GM21717 (cell line): ENCODE measurements at regions not wholly inside any gene's neighbourhood (a gene's known extent, or its start where the extent isn't known, plus 50 kb on each side); places are given as distances from the start of the nearest gene placed in this dataset.

Source experiments
- ATAC-seq: cut with Tn5 transposase; IDR thresholded peaks from one replicate; pipeline ENCODE4 v1.9.1; 2021; ENCODE audit warnings: mild to moderate bottlenecking, moderate library complexity; ENCODE audit not compliant: unreplicated experiment

DNA sequence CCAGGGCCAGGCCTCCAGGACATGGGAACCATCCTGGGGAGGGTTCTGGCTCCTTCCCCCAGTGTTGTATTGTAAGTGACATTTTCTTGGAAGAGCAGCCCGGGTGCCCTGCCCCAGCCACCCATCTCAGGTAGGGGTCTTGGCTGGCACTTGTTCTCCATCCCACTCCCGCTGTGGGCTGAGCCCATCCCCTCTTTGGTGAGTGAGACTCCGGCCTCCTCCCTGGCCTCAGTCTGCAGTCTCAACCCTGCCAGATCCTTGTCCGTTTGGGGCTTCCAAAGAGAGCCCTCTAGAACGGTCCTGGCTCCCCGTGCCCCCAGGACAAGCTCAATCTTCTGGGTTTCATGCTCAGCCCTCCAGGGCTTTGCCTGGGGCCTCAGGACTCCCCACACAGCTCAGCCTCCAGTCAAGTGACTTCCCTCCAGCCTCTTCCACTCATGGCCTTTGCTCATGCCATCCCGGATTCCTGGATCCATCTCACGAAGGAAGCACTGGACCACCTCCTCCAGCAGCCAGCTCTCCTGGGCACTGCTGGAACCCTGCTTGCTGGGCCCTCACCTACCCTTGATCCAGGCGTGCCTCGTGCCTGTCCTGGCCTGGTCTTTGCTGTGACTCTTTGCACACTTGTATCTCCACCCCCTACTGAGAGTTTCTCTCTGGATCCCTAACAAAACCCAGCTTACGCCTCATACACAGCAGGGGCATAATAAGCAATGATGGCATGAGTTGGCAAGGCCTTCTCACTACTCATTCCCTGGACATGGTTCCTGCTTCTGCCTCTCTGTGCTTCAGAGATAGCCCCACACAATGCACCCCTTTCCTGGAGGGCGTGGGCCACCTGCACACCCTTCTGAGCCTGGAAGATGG lies 297.4 kb upstream of the RTL1 start:
- no peak for ATAC-seq

DNA sequence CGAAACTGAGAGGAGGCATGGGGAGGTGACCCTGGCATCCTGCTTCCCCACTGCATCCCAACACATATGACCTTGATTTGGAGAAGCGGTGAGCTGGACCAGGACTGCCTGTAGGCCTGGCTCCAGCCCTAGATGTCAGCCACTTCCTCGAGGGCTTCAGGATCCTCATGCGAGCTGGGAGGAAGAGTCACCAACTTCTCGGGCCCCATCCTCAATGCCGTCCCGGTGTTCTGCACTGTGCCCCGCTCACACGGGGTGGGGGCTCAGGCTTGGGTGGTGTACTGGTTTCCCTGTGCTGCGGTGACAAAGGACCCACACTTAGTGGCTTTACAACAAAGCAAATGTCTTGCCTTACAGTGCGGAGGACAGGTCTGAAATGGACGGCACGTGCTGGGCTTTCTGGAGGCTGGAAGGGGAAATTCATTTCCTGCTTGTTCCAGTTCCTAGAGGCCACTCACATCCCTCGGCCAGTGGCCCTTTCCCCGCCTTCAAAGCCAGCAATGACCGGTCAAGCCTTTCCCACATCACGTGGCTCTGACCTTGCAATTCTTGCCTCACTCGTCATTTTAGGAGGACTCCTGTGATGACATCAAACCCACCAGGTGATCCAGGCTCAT lies 298.1 kb upstream of the RTL1 start:
- no peak for ATAC-seq

DNA sequence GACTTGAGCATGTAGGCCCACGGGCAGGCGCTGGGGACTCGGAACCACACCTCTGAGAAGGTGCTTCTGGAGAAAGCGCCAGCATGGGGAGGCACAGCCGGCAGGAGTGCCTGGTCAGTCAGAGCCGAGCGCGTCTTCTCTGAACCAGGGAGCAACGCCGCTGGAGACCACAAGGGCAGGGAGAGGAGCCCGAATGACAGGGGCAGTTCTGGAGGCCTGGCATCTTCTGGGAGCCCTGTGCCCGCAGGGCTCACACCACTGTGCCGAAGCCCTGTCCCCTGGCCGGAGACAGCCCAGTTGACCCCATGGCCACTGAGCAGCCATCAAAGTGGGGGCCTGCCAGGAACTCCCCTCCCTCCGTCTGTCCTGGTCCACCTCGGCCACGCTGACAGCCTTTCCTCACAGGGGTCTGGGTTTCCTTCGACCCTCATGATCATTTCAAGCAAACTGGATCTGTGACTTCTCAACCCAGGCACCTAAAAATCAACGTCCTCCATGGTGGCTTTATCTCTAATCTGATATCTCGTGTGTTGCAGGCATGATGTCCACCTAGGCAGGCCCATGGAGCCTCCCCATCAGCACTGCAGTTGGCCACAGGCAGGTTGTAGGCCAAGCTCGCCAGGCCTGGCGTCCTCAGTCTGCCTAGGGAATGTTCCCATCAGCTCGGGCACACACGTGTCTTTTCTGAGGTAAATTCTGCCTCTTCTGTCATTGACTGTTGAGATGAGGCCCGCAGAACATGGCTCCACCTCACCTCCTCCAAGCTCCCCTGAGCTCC lies 299.3 kb upstream of the RTL1 start:
- ATAC-seq = no peak

DNA sequence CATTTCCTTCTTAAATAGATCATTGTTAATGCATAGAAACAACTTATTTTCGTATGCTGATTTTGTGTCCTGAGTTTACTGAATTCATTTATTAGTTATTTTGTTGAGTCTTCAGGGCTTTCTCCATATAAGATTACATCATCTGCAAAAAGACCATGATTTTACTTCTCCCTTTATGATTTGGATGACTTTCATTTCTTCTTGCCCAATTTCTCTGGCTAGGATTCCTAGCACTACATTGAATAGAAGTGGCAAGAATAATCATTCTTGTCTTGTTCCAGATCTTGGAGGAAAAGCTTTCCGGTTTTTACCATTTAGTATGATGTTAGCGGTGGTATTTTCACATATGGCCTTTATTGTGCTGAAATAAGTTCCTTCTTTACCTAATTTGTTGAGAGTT lies 303.0 kb upstream of the RTL1 start:
- no peak for ATAC-seq

DNA sequence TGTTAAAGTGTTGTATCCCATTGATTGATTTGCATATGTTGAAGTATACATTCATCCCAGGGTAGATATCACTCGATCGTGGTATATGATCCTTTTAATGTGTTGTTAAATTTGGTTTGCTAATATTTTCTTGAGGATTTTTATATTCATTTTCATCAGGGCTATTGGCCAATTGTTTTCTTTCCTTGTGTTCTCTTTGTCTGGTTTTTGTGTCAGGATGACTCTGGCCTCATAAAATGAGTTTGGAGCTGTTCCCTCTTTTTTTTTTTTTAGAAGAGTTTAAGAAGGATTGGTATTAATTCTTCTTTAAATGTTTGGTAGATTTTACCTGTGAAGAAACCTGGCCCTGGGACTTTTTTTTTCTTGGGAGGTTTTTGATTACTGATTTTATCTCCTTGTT lies 303.5 kb upstream of the RTL1 start:
- no peak for ATAC-seq

DNA sequence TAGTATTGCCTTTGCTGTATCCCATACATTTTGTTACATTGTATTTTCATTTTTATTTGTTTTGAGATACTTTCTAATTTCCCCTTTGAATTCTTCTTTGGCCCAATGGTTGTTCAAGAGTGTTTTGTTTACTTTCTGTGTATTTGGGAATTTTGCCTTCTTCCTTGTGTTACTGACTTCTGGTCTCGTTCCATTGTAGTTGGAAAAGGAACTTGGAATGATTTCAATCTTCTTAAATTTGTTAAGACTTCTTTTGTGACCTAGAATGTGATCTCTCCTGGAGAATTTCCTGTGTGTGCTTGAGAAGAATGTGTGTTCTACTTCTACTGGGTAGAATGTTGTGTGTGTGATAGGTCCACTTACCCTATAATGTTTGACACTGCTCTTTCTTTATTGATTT lies 304.4 kb upstream of the RTL1 start:
- ATAC-seq = no peak

DNA sequence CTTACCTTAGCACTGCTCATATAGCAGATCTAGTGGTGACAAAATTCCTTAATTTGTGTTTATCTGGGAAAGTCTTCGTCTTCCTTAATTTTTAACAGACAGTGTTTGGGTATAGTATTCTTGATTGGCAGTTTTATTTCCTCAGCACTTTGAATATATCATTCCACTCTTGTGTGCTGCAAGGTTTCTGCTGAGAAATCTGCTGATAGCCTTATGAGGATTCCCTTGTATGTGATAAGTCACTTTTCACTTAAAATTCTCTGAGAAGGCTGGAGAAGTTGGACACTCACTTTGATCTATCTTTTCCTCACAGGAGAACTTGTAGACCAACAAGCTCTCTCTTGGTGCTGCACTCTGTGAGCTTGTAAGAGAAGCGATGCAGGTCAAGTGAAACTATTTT lies 306.1 kb upstream of the RTL1 start:
- no peak for ATAC-seq

DNA sequence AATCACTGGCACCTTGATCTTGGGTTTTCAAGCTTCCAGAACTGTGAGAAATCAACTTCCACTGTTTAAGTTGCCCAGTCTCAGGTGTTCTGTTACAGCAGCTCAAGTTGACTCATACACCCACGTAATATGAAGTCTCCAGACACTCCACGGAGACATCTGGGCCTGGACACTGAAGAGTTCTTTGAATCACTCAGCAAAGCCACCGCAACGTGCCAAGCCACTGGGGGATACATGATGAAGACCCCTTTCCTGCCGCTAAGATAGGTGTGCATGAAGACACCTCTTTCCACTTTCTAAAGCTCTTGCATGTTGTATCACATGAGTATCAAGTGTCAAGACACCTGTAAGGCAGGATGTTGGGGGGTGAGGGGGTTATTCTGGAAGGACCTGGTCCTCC lies 311.7 kb upstream of the RTL1 start:
- ATAC-seq = no peak

DNA sequence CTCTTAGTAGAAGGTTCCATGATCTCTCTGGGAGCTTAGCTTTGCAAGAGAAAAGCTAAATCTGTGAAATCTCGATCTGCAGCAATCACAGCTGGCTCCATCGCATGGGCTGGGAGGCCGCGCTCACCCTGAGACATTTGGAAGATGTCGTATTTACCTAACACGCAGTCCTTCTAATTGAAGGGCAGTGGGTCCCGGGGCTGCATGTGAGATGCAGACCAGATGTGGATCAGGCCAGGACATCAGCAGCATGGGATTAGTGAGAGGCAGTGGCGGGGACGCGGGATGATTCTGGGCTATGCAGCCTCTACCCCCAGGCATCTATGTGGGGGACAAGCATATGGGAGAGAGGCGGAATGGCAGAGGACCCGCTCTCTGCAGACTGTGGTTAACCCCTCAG lies 312.4 kb upstream of the RTL1 start:
- ATAC-seq = no peak

DNA sequence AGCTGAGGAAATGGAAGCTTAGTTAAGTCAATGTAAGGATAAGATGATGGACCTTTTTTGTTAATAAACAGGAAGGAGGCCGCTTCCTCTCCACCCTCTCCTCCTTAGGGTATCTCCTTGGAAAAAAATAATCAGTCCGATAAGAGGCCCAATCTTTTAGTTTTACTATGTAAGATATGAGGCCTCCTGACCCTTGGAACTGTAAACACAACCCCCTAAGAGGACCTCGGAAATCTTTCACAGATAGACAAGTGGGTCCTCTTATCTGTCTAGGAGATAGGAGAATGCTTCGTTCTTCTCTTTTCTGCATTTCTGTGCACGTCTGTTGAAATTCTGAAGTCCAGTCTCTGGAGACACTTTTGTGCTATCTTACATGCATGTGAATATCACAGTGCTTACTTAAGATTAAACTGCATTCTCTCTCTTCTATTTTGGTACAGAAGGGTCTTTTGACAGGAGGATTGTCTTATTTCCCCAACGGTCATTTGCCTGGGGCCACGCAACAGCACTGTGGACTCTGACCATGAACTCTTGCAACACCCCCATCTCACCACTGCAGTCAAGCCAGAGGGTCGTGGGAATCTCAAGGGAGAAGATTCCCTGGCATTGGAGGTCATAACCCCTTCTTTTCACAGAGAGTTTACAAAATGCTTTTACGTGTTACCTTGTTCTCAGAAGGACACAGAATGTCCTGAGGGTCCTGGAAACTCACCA lies 313.0 kb upstream of the RTL1 start:
- ATAC-seq = no peak

DNA sequence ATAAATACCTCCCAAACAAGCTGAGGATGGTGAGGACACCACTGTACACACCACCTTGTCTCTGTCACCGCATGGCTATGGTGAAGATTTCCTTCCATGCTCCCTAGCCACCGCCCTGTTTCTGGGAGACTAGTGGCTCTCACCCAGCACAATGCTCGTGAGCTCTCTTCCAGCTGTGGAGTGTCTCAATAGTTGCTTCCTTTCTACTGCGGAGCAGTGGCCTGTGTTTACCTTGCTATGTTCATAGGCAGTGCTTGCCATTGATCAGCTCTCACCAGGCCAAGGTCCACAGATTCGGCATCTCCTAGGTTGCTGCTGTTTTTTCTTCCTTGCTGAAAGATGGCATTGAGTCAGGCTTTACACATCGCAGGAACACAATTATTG lies 313.6 kb upstream of the RTL1 start:
- ATAC-seq = no peak

DNA sequence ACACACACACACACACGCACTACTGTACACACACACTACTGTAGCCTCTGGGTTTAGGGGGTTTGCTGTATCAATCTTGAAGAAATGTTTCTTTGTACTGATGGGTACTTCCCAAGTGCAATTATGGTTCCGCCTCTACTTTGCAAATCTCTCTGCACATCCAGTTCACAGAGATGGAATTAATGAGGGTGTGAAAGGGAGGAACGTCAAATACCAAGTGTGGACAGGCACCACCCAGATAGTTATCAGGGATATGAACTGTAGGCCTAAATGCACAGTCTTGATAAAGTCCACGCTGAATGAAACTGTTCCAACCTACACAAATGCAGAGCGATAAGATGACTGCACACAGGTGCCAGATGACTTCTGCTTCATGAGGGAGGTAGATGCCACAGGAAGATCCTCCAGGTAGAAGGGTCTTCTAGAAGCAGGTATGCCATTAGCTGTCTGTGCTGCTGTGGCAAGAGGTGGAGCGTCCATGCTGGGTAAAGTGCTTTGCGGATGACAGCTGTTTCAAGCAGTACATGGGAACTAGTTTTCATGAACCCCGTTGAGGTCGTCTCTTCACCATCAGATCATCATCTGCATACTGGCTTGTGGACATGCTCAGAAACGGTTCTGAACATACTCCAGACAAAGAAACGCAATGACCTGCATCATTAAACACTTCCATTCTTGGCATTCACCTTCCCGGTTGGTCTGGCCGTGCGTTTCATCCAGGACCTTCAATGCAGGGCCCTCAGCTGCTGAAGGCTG lies 314.3 kb upstream of the RTL1 start:
- ATAC-seq = no peak

DNA sequence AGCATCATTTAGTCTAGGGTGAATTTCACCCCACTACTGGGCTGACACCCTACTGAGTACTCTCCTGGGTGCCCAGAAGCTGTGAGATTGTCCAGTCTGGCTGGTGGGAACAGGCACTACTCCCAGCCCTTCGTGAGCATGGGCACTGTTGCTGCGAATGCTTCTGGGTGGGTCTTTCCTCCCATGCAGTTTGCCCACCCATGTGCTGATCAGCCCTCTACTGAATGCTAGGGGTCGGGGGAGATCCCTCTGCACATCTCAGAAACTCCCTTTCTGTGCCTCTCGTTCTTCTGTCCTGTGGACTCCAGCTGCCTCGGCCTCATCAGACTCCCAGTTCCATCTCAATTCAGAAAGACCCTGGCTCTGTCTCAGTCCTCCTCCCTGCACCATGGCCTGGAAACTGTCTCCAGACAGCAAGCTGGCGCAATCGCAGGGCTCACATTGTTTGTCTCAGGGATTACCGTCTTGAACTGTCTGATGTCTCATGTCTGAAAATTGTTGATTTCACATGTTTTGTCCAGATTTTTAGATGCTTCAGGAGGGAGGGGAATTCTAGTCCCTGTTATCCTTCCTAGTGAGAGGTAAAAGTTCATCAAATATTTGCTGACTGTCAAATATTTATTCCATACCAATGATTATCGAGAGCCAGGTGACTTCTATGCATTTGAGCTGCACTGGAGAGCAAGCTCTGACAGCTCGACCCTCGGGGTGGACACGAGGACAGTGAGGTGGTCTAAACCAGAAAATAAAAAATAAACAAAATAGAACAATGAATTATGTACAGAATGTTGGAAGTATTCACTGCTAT lies 316.6 kb upstream of the RTL1 start:
- no peak for ATAC-seq

DNA sequence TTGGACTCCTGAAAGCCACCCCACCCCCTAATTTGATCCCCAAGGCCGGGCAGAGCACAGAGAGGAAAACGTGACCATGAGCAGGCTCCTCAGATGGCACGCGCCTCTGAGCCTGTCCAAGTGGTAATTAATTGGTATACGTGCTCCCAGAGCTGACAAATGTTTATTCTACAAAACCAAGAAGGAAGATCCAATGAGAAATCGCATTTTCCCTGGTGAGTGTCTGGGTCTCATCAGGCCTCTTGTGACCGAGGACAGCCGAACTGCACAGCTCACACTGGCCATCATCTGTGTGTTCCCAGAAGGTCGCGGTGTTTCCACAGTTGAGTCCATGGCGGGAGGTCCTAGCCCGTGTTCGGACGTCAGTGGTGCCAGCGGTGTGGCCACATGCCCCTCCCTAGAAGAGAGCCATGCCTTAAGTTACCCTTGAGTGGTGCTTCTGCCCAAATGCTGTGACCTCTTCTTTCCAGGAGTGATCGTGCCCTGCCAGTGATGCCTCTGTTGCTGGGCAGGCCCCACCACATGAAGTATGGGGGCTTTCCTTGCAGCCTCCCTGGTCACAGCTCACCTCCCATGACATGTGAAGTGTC lies 317.5 kb upstream of the RTL1 start:
- ATAC-seq = no peak

DNA sequence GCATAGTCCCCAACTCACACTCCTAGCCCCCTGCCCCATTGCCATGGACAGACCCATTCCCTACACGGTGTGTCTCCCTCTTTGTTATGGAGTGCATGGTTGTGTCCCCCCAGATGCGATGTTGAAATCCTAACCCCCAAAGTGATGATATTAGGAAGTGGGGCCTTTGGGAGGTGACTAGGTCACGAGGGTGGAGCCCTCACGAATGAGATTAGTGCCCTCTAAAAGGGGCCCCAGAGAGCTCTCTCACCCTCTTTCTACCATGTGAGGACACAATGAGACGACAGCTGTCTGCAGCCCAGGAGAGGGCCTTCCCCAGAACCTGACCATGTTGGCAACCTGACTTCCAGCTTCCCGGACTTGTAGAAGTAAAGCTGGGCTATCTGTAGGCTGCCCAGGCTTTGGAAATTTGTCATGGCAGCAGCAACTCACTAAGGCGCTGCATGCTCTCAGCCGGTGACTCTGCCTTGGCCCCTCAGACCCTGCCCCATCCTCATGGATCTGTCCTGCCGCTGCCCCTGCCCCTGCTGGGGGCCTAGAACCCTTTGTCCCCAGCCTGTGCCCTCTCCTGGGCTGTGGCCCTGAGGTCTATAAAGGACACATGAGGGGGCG lies 318.1 kb upstream of the RTL1 start:
- ATAC-seq = no peak

DNA sequence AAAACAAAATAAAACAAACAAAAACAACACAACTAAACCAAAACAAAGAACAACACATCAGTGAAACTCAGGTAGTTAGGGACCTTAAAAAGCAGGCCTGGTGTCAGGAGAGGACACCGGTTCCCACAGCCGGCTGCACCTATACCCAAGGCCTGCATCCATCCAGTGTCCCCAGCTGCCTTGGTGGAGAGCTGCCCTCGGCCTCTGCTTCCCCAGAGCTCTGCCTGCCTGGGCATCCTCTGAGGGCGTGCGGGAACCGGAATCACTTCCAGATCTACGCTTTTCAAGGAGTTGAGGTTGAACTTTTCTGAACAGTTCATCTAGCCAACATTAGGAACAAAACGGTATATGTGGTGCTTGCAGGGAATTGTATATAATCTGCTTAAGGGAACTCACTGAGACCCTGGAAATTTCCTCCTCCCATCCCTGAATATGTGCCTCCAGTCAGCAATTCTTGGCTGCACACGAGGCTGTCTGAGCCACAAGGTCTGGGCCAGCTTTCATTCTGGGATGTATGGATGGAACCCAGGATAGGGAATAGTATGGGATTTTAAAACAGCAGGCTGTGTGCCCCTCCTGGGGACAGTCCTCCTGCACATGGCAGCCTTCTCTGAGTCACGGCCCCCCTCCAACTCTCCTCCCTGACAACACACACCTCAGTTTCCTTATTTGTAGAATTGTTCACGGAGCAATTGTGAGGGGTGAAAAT lies 319.0 kb upstream of the RTL1 start:
- ATAC-seq = no peak

DNA sequence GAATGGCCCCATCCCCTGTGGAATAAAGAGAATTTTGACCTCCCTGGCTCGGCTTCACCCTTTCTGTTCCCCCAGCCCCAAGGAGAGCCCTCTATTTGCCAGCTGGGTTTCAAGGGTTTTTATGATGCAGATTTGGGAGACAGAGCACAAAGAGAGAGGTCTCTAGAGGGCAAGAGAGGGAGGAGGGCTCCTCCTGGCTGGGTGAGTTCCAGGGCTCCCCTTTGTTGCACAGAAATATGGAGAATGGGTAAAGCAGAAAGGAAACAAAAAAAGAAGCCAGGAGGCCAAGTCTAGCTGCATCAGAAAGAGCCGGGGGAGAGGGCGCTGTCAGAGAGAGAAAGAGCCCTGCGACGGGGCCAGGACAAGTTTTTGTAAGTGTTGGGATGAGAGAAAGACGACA lies 319.6 kb upstream of the RTL1 start:
- no peak for ATAC-seq

DNA sequence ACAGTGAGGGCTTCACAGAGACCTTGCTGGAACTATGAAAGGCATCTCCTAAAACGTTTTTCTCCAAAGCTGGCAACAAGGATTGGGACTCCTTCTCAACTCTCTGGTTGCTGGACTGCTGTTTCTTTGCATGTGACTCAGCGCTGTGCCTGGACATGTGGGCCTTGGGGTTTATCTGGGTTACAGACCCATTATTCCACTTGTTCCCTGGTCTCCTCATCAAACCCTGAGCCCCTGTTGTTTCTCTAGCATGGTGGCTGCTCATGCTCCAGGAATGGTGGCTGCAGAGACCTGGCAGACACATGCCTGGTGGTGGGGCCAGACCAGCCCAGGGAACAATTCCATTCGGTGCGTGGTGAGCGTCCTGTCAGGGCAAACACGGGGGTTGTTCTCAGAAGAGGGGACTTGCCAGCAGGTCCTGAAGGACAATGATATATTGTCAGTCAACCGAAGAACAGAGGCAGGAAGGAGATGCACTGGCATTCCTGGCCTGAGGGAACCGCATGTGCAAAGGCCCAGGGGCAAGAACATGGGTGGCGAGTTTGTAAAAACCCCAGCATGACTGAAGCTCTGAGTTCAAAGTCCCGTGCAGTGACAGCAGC lies 320.1 kb upstream of the RTL1 start:
- ATAC-seq = no peak
